Glutamatergic neuron (in vitro differentiated cells): ENCODE measurements at regions not wholly inside any gene's neighbourhood (a gene's known extent, or its start where the extent isn't known, plus 50 kb on each side); places are given as distances from the start of the nearest gene placed in this dataset.

ENCODE experiments used
- DNase-seq: peaks from one replicate; pipeline ENCODE4 v3.0.0; 2022
- H3K27ac Mint-ChIP-seq: one replicate; pipeline ENCODE4 v1.8.0; 2020; ENCODE audit warnings: mild to moderate bottlenecking, mixed read lengths, inconsistent platforms; ENCODE audit not compliant: unreplicated experiment
- H3K27me3 Mint-ChIP-seq: one replicate; pipeline ENCODE4 v1.8.0; 2020; ENCODE audit warnings: mild to moderate bottlenecking, moderate library complexity, mixed read lengths, inconsistent platforms; ENCODE audit not compliant: unreplicated experiment
- H3K36me3 Mint-ChIP-seq: one replicate; pipeline ENCODE4 v1.8.0; 2020; ENCODE audit warnings: mild to moderate bottlenecking, mixed read lengths, inconsistent platforms; ENCODE audit not compliant: unreplicated experiment
- H3K4me1 Mint-ChIP-seq: one replicate; pipeline ENCODE4 v1.8.0; 2020; ENCODE audit warnings: mild to moderate bottlenecking, low read depth, mixed read lengths, inconsistent platforms; ENCODE audit not compliant: unreplicated experiment
- H3K4me3 Mint-ChIP-seq: one replicate; pipeline ENCODE4 v1.8.0; 2020; ENCODE audit warnings: mild to moderate bottlenecking, mixed read lengths, inconsistent platforms; ENCODE audit not compliant: unreplicated experiment
- H3K9me3 Mint-ChIP-seq: one replicate; pipeline ENCODE4 v1.8.0; 2020; ENCODE audit warnings: mild to moderate bottlenecking, moderate library complexity, mixed read lengths, inconsistent platforms; ENCODE audit not compliant: unreplicated experiment
- TF ChIP-seq, protein P1 (sequence below): fragments of 200-600 bp; sonication (generic); IDR thresholded peaks from one replicate; pipeline ENCODE4 v1.5.0; 2021; ENCODE audit not compliant: partially characterized antibody, unreplicated experiment

DNA sequence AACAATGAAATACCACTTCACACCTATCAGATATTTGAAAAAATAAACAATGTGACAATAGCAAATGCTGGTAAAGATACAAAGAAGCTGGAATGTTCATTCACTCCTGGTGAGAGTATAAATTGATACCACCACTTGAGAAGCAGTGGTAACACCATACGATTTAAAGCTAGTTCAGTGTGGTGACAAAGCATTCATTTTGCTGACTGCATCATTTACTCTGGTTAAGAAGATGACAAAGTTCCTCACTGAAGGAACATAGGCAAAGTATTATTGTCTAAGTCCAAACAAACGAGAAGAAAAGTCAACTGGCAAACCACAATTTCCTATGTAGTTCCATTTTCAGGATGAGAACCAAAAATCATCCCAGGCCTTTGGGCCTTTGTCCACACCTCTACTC is 102.5 kb downstream of the GEMIN8 start:
- Mint-ChIP-seq H3K27ac (no peak overlapping the region), H3K36me3 (no peaks in the 10 kb centered on the region), H3K4me1 (peaks cover 9% of the 10 kb centered on the region), H3K9me3 (no peaks in the 10 kb centered on the region), H3K4me3 (no peak overlapping the region), H3K27me3 (no peaks in the 10 kb centered on the region)
- TF ChIP-seq, protein P1, sequence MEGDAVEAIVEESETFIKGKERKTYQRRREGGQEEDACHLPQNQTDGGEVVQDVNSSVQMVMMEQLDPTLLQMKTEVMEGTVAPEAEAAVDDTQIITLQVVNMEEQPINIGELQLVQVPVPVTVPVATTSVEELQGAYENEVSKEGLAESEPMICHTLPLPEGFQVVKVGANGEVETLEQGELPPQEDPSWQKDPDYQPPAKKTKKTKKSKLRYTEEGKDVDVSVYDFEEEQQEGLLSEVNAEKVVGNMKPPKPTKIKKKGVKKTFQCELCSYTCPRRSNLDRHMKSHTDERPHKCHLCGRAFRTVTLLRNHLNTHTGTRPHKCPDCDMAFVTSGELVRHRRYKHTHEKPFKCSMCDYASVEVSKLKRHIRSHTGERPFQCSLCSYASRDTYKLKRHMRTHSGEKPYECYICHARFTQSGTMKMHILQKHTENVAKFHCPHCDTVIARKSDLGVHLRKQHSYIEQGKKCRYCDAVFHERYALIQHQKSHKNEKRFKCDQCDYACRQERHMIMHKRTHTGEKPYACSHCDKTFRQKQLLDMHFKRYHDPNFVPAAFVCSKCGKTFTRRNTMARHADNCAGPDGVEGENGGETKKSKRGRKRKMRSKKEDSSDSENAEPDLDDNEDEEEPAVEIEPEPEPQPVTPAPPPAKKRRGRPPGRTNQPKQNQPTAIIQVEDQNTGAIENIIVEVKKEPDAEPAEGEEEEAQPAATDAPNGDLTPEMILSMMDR, result no peak
- DNase-seq, result no peak

DNA sequence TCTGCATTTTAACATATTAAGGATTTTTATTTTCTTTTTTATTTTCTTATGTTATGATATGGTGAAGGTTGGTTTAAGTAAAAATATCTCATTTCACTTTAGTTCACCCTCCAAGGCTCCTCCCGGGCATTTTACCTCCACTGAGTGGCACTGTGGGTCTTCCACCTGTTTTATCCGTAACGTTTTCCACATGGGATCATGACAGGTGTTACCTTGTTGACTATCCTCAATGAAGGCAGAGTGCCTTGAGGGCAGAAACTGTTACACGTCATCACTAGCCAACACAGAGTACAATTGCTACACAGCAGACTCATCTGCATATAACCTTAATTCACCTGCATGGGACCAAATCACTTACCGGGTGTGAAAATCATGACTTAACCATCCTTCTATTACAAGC is 105.8 kb downstream of the GEMIN8 start:
- DNase-seq, result no peak
- Mint-ChIP-seq H3K9me3 (peaks cover 1% of the 10 kb centered on the region), H3K4me3 (no peak overlapping the region), H3K4me1 (peaks cover 4% of the 10 kb centered on the region), H3K27me3 (no peaks in the 10 kb centered on the region), H3K36me3 (no peaks in the 10 kb centered on the region), H3K27ac (no peak overlapping the region)
- TF ChIP-seq, protein P1, result no peak

DNA sequence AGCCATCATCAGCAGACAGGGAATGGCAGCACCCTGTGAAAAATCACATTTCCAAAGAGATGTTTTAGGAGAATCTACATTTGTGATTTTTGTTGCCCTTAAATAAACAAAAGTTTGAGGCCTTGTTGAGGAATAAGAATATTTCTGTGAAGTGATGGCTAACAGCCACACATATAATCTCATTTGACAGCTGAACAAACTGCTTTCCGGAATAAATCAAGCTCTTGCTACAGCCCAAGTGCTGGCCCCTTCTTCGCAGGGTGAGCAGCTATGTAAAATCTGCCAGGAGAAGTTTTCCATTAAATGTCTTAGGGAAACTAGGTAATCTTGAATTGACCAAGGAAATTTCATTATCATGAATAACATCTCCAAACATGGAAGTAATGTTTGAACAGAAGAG is 106.4 kb upstream of the GPM6B start:
- H3K4me3 Mint-ChIP-seq, result no peak overlapping the region
- peaks cover 1% of the 10 kb centered on the region for H3K9me3 Mint-ChIP-seq
- no peaks in the 10 kb centered on the region for H3K27me3 Mint-ChIP-seq
- H3K27ac Mint-ChIP-seq, result no peak overlapping the region
- no peaks in the 10 kb centered on the region for H3K36me3 Mint-ChIP-seq
- no peak for DNase-seq
- TF ChIP-seq, protein P1, result no peak
- H3K4me1 Mint-ChIP-seq, result no peaks in the 10 kb centered on the region

DNA sequence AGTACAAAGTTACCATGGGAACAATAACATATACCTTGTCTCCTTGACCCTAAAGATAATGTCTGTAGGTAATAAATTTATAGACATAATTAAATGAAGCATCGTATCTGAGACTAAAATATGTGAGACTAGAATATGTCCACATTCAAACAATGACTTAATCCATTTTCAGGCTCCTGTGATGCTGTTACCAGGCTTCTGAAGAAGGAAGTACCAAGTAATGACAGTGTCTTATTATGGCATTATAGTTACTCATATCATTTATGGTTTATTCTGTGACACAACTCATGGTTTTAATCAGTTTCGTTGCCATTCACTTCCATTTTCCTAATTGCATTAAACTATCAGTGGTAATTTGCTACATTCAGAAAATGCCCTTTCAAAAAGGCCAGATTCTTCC is 100.6 kb upstream of the GPM6B start:
- Mint-ChIP-seq H3K27ac (no peak overlapping the region), H3K4me1 (peaks cover 2% of the 10 kb centered on the region), H3K4me3 (no peak overlapping the region), H3K36me3 (no peaks in the 10 kb centered on the region), H3K27me3 (peaks cover 2% of the 10 kb centered on the region), H3K9me3 (peaks cover 1% of the 10 kb centered on the region)
- no peak for DNase-seq
- TF ChIP-seq, protein P1, result no peak

DNA sequence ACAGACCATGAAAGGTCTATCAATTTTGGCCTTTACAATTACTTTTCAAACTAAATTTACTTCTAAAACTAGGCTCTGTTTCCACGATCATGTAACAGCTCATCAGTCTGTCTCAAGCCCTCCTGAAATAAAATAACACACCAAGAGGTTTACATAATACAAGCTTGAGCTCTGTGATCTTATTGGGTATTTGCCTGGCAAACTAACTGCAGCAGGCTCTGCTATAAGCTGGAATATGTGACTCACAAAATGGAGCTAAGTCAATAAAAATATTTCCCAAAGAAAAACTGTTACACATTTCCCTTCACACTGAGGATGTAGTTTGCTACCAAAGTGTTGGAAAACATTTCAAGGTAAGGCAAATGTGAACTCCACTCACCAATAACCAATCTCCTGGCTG is 94.7 kb upstream of the GPM6B start:
- Mint-ChIP-seq H3K36me3 (no peaks in the 10 kb centered on the region), H3K27ac (no peak overlapping the region), H3K9me3 (no peaks in the 10 kb centered on the region)

More for the DNA sequence above, 94.7 kb upstream of the GPM6B start:
- Mint-ChIP-seq H3K27me3 (peaks cover 2% of the 10 kb centered on the region), H3K4me3 (no peak overlapping the region), H3K4me1 (peaks cover 2% of the 10 kb centered on the region)
- TF ChIP-seq, protein P1, result no peak
- DNase-seq, result no peak
